Naive B cell (primary cell): ENCODE measurements at regions not wholly inside any gene's neighbourhood (a gene's known extent, or its start where the extent isn't known, plus 50 kb on each side); places are given as distances from the start of the nearest gene placed in this dataset.
A peak's percentile ranks its signal among the peaks of the same experiment; 100 is the strongest.

Source experiments
- ATAC-seq, 2 donors: fragments of 150-1000 bp; cut with Tn5 transposase; 2 replicates each; pipeline ENCODE4 v1.10.0; 2021; ENCODE audit warnings: low read depth in 2 of 2, mild to moderate bottlenecking in 2 of 2, moderate library complexity in 2 of 2
- DNase-seq: peaks from one replicate; pipeline ENCODE4 v3.0.0; 2022
- H3K27ac Mint-ChIP-seq, 6 donors: one replicate each; pipeline ENCODE4 v1.8.0; 2020 to 2022; ENCODE audit warnings: mild to moderate bottlenecking in 6 of 6, mixed read lengths in 6 of 6, moderate library complexity in 5 of 6, inconsistent platforms in 2 of 6
- H3K27me3 Mint-ChIP-seq, 3 donors: one replicate each; pipeline ENCODE4 v1.8.0; 2021 to 2022; ENCODE audit warnings: mixed read lengths in 3 of 3, mild to moderate bottlenecking in 1 of 3
- H3K36me3 Mint-ChIP-seq, 2 donors: one replicate each; pipeline ENCODE4 v1.8.0; 2020 to 2022; ENCODE audit warnings: mixed read lengths in 2 of 2, inconsistent platforms in 1 of 2, mild to moderate bottlenecking in 1 of 2
- H3K4me1 Mint-ChIP-seq, 3 donors: one replicate each; pipeline ENCODE4 v1.8.0; 2020 to 2022; ENCODE audit warnings: mixed read lengths in 3 of 3, inconsistent platforms in 1 of 3, mild to moderate bottlenecking in 1 of 3, moderate library complexity in 1 of 3
- H3K4me3 Mint-ChIP-seq, 8 donors: one replicate each; pipeline ENCODE4 v1.8.0; 2020 to 2022; ENCODE audit warnings: mild to moderate bottlenecking in 8 of 8, mixed read lengths in 8 of 8, moderate library complexity in 8 of 8, inconsistent platforms in 2 of 8
- H3K9me3 Mint-ChIP-seq, 7 donors: one replicate each; pipeline ENCODE4 v1.8.0; 2020 to 2022; ENCODE audit warnings: mixed read lengths in 7 of 7, mild to moderate bottlenecking in 5 of 7, inconsistent platforms in 2 of 7, moderate library complexity in 1 of 7

DNA sequence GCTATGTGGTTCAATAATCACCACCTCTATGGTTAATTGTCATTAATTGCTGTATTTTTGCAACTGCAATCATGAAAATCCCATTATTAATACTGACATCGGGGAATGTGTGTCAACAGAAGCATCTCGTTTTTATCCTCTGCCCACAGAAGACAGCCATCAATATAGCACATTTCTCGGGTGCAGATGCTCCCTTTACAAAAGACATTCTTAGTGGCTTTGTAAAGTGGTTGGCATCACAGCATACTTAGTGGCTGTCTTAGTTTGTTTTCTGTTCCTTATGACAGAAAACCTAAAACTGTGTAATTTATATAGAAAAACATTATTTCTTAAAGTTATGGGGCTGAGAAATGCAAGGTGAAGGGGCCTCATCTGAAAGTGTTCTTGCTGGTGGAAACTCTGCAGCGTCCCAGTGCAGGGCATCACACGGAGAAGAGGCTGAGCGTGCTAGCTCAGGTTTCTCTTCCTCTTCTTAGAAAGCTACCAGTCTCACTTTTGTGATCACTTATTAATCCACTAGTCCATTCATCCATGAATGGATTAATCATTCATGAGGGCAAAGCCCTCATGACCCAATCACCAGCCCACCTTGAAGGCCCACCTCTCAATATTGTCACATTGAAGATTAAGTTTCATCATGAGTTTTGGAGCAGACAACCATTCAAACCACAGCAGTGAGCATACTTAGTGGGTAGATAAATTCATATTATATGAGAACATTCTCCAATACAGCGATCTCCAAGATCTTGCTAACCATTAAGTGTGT is 1067.7 kb upstream of the PABPC4L start:
- Mint-ChIP-seq H3K27me3 (no peaks in the 10 kb centered on the region), H3K36me3 (no peaks in the 10 kb centered on the region), H3K4me1 (no peaks in the 10 kb centered on the region), H3K27ac (no peak overlapping the region), H3K9me3 (peaks cover 0 to 2% (median 0%) of the 10 kb centered on the region in 7 donors), H3K4me3 (no peak overlapping the region)
- no peak for DNase-seq
- no peak for ATAC-seq

DNA sequence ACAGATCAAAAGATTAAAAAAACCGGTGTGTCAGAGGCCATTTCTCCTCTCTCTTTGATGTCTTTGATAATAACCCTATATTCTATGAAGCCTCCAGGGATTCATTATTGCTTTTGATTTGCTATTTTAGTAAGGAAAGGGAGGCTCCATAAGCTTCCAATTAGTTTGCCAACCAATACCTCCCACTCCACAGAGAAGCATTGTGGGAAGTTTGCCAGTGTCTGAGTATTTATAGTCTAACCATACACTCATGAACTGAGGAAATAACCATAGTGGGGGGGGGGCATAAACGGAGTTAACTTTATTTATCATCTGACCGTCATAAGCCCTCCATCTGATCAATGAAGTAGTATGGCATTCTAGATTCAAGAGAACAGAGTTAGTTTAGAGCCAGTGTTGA is 1066.8 kb upstream of the PABPC4L start:
- no peak overlapping the region for H3K27ac Mint-ChIP-seq
- H3K9me3 Mint-ChIP-seq: peaks cover 0 to 2% (median 0%) of the 10 kb centered on the region in 7 donors
- ATAC-seq (no peak), DNase-seq (no peak)
- no peak overlapping the region for H3K4me3 Mint-ChIP-seq
- no peaks in the 10 kb centered on the region for H3K27me3 Mint-ChIP-seq
- H3K4me1 Mint-ChIP-seq: no peaks in the 10 kb centered on the region
- no peaks in the 10 kb centered on the region for H3K36me3 Mint-ChIP-seq

DNA sequence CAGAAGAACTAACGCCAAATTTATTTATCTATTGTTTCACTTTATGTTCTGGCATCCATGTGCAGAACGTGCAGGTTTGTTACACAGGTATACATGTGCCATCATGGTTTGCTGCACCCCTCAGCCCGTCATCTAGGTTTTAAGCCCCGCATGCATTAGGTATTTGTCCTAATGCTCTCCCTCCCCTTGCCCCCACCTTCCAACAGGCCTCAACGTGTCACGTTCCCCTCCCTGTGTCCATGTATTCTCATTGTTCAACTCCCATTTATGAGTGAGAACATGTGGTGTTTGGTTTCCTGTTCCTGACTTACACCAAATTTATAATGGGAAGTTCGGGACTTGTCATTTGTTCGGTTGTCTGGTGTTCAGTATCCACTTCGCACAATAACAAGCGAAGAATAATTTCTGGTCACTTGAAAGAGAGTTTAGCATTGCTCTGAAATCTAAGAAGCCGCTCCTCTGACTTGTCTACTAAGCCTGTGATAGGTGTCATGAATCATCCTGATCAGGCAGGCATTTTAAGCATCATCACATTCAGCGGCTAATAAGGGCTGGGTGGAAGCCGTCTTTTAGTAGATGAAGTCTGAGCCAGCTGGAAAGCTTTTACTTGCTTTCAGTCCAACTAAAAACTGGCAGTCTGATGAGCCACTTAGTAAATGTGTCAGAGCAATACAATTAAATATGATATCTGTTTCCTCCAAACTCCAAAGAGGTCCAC is 1065.7 kb upstream of the PABPC4L start:
- Mint-ChIP-seq H3K27ac (peak overlapping the region in 1 of 6 donors; percentile 28), H3K4me1 (no peaks in the 10 kb centered on the region), H3K36me3 (no peaks in the 10 kb centered on the region), H3K9me3 (no peaks in the 10 kb centered on the region), H3K4me3 (no peak overlapping the region), H3K27me3 (no peaks in the 10 kb centered on the region)
- ATAC-seq: no peak
- no peak for DNase-seq

DNA sequence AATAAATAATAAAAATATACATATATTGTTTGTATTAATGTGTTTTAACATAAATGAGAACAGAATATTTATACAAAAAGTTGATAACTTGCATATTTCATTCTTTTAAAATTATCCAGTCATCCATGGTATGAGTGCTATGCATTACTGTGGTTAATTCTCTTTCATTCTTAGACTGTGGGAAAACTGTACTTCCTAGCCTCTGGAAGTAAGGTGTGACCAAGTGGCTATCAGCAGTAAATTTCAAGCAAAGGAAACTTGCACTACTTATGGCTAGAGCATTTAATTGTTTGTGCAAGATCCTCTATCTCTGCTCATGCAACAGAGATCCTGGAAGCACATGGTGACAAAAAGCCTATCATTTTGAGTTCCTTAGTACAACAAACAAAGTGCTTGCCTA is 1054.5 kb upstream of the PABPC4L start:
- no peak overlapping the region for H3K27ac Mint-ChIP-seq
- H3K9me3 Mint-ChIP-seq: peaks cover 0 to 2% (median 0%) of the 10 kb centered on the region in 7 donors
- H3K4me3 Mint-ChIP-seq: no peak overlapping the region
- no peak for DNase-seq
- H3K27me3 Mint-ChIP-seq: no peaks in the 10 kb centered on the region
- no peak for ATAC-seq
- no peaks in the 10 kb centered on the region for H3K36me3 Mint-ChIP-seq
- H3K4me1 Mint-ChIP-seq: no peaks in the 10 kb centered on the region

DNA sequence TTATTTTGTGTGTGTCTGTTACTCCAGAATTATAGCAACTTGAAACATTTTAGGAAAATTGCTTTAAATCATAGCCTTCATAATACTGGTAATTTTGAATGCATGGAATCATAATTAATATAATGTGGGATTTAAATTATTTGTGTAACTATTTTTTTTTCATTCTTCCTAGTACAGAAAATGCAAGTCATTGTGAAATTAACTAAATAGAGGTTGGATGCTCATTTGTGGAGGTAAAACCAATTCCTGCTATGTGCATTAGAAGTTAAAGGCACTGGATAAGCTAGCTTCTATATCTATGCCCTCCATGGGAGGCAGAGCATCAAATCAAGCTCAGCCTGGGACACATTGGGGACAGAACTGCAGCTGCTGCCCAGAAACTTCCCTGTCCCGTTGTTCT is 1048.5 kb upstream of the PABPC4L start:
- H3K4me1 Mint-ChIP-seq: no peaks in the 10 kb centered on the region
- no peaks in the 10 kb centered on the region for H3K27me3 Mint-ChIP-seq
- no peak overlapping the region for H3K27ac Mint-ChIP-seq
- ATAC-seq (no peak), DNase-seq (no peak)
- H3K4me3 Mint-ChIP-seq: no peak overlapping the region
- H3K9me3 Mint-ChIP-seq: peaks cover 0 to 2% (median 0%) of the 10 kb centered on the region in 7 donors
- H3K36me3 Mint-ChIP-seq: no peaks in the 10 kb centered on the region

DNA sequence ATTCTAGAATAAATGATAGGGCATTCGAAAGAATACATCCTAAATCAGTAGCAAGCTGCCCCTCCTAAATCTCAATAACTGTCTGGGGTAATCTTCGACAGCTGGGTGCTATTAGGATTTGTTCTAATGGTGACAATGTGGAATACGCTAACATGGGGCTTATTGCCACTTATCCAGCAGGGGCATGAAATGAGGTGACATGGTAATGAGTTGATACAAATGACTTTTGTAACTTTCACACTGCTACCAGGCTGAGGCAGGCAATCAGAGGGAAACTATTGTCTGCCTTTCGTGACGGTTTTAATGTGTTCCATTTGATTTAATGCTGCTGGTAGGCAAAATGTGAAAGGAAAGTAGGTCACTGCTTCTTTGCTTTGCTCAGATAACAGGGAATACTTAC is 1047.4 kb upstream of the PABPC4L start:
- H3K27me3 Mint-ChIP-seq: no peaks in the 10 kb centered on the region
- no peak overlapping the region for H3K27ac Mint-ChIP-seq
- DNase-seq (no peak), ATAC-seq (no peak)
- no peaks in the 10 kb centered on the region for H3K36me3 Mint-ChIP-seq
- peaks cover 0 to 2% (median 0%) of the 10 kb centered on the region in 7 donors for H3K9me3 Mint-ChIP-seq
- H3K4me1 Mint-ChIP-seq: no peaks in the 10 kb centered on the region
- H3K4me3 Mint-ChIP-seq: no peak overlapping the region

DNA sequence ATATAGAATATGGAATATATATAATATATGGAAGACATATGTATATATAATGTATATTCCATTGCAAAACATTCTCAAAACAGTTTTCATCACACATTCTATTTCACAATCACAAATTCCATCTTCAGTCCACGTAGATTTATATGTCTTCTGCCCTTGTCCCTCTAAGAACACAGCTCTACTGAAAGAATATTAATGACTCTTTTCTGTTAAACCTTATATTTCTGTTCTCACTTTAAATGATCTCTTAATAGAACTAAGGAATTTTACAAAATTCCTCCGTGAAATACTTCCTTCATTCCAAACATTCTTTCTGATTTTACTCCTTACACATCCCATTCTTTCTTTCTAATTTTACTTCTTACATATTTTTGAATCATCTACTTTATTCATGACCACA is 1043.1 kb upstream of the PABPC4L start:
- no peaks in the 10 kb centered on the region for H3K4me1 Mint-ChIP-seq
- no peak overlapping the region for H3K4me3 Mint-ChIP-seq
- ATAC-seq (no peak), DNase-seq (no peak)
- H3K27ac Mint-ChIP-seq: no peak overlapping the region
- H3K36me3 Mint-ChIP-seq: no peaks in the 10 kb centered on the region
- no peaks in the 10 kb centered on the region for H3K27me3 Mint-ChIP-seq
- H3K9me3 Mint-ChIP-seq: peaks cover 0 to 6% (median 1%) of the 10 kb centered on the region in 7 donors

DNA sequence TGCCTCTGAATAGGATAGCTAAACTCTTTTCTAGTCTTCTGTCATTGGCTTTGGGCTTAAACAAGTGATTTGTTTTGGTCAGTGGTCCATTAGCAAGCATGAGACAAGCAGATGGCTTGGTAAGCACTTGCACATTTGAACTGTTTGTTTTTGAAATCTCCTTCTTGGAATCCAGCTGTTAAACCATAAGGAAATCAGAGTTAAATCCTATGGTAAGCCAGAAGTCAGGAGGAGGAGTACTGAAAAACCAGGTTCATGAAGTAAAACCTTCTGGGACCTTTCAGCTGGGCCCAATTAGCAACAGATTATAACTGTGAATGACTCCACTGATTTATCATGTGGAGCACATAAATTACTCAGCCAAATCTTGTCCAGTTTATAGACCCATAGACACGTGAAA is 1042.5 kb upstream of the PABPC4L start:
- Mint-ChIP-seq H3K36me3 (no peaks in the 10 kb centered on the region), H3K9me3 (peaks cover 0 to 6% (median 1%) of the 10 kb centered on the region in 7 donors), H3K27ac (no peak overlapping the region), H3K4me3 (no peak overlapping the region), H3K27me3 (no peaks in the 10 kb centered on the region), H3K4me1 (no peaks in the 10 kb centered on the region)
- ATAC-seq (no peak), DNase-seq (no peak)

DNA sequence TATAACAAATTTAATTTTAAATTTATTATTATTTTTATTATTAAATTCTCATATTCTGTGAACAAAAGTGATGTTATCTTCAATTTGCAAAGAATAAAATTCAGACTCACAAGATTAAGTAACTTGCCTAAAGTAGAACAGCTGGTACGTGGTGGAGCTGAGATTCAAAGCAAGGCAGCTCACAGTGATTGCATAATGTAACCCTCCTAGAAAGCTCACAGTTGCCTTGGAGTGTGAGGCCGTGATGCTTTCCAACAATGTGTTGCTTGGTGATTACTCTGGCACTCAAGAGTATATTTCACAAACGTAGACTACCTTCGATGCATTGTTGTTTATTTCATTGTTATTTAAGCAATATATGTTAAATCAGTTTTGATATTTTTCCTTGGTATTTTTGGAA is 1039.2 kb upstream of the PABPC4L start:
- no peaks in the 10 kb centered on the region for H3K27me3 Mint-ChIP-seq
- no peaks in the 10 kb centered on the region for H3K36me3 Mint-ChIP-seq
- H3K27ac Mint-ChIP-seq: no peak overlapping the region
- ATAC-seq (no peak), DNase-seq (no peak)
- no peak overlapping the region for H3K4me3 Mint-ChIP-seq
- H3K9me3 Mint-ChIP-seq: peaks cover 0 to 6% (median 1%) of the 10 kb centered on the region in 7 donors
- H3K4me1 Mint-ChIP-seq: no peaks in the 10 kb centered on the region

DNA sequence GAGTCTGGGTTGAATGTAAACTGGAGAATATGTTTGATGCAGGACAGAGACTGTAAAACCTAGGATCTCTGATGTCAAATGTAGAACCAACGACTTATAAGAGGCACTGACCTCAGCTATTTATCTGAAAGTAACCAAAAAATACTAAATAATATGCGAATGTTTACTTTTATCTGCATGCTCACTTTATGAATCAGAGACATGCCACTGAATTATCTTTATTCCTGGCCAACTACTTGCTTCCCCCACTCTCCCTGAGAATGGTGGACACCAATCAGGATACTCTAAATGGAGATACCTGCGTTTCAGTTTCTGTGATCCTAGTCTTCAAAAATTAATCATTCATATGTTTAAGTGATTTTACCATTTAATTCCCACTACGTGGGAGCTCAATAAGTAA is 1038.4 kb upstream of the PABPC4L start:
- H3K36me3 Mint-ChIP-seq: no peaks in the 10 kb centered on the region
- no peak for ATAC-seq
- DNase-seq: no peak
- H3K27ac Mint-ChIP-seq: no peak overlapping the region
- no peaks in the 10 kb centered on the region for H3K4me1 Mint-ChIP-seq
- H3K27me3 Mint-ChIP-seq: no peaks in the 10 kb centered on the region
- no peak overlapping the region for H3K4me3 Mint-ChIP-seq
- peaks cover 0 to 6% (median 1%) of the 10 kb centered on the region in 7 donors for H3K9me3 Mint-ChIP-seq

DNA sequence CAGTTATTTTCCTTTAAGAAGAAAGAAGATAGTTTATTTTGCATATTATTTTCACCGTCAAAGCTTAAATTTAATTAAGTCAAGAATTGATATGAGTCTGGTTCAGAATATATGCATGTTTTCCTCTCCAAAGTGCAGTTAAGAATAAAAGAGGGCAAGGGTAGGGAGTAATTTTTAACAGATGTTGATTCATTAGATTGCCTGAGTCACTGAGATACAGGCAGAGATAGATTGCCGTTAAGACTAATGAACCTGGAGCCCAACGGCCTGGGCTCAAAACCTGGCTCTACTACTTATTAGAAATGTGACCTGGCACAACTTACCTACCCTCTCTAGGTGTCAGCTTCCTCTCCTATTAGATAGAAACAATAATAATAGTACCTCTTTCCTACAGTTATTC is 1037.4 kb upstream of the PABPC4L start:
- no peak for ATAC-seq
- DNase-seq: no peak
- Mint-ChIP-seq H3K4me1 (no peaks in the 10 kb centered on the region), H3K27ac (no peak overlapping the region), H3K4me3 (no peak overlapping the region), H3K36me3 (no peaks in the 10 kb centered on the region), H3K27me3 (no peaks in the 10 kb centered on the region), H3K9me3 (peaks cover 0 to 6% (median 1%) of the 10 kb centered on the region in 7 donors)

DNA sequence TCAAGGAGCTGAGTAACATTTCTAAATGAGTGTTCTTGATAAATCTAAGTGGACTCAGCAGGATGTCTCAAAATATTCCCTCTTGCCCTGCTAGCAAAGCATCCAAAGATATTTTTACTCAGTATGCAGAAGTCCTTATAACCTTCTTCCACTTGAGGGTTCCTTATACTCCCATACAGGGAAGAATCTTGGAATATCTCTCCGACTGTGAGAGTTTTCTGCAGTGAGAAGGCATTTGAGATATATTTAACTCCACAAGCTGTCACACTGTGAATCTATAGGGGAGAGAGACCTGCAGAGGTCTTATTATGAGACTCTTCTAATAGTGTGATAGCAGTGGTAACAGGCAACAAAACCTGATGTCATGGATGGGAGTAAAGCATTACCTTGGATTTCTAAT is 1034.5 kb upstream of the PABPC4L start:
- ATAC-seq (no peak), DNase-seq (no peak)
- Mint-ChIP-seq H3K27ac (no peak overlapping the region), H3K36me3 (no peaks in the 10 kb centered on the region), H3K4me1 (no peaks in the 10 kb centered on the region), H3K27me3 (no peaks in the 10 kb centered on the region), H3K9me3 (peaks cover 0 to 2% (median 0%) of the 10 kb centered on the region in 7 donors), H3K4me3 (no peak overlapping the region)

DNA sequence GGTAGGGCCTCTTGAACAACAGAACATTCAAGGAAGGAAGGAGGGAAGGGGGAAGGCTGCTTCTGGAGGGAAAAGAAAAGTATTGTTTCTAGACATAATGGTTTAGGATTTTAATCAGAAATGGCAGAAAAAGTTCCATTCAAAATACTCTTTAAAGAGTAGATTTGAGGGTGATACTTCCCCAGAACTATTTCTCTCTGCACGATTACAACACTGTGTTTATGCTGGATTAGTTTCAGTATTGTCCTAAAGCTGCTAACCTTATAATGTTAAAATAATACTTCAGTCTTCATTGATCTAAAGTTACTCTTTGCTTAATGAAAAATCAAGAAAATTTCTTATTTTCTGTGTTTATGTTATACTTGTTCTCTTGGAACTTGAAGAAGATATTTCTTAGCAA is 1026.3 kb upstream of the PABPC4L start:
- no peak for ATAC-seq
- Mint-ChIP-seq H3K4me1 (no peaks in the 10 kb centered on the region), H3K4me3 (no peak overlapping the region), H3K36me3 (no peaks in the 10 kb centered on the region), H3K27me3 (no peaks in the 10 kb centered on the region), H3K27ac (no peak overlapping the region), H3K9me3 (peaks cover 0 to 6% (median 5%) of the 10 kb centered on the region in 7 donors)
- no peak for DNase-seq

DNA sequence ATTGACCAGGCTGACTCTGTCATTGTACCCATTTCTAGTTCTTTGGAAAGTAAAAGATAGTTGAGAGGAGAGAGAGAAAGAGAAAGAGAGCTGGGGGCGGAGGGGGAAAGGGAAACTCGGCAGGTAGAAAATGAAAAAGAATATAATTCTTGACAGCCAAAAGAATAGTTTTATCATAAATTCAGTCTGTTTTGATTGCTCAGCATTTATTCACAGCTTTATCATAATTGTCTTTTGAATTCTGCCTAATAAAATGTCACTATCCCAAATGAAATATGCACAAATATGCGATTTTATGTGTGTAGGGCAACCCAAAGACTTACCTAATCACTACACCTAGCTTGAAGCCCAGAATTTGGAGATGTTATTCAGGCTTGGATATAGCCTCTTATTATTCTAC is 1024.0 kb upstream of the PABPC4L start:
- ATAC-seq (no peak), DNase-seq (no peak)
- H3K4me1 Mint-ChIP-seq: no peaks in the 10 kb centered on the region
- no peaks in the 10 kb centered on the region for H3K36me3 Mint-ChIP-seq
- no peak overlapping the region for H3K27ac Mint-ChIP-seq
- H3K27me3 Mint-ChIP-seq: no peaks in the 10 kb centered on the region
- no peak overlapping the region for H3K4me3 Mint-ChIP-seq
- H3K9me3 Mint-ChIP-seq: peaks cover 0 to 6% (median 5%) of the 10 kb centered on the region in 7 donors
